ENCODE measurements at regions not wholly inside any gene's neighbourhood (a gene's known extent, or its start where the extent isn't known, plus 50 kb on each side); places are given as distances from the start of the nearest gene placed in this dataset.

GRCh38 chrX:115896362-115896761 is 274.2 kb upstream of the AGTR2 start:
- Histone ChIP-seq H3K9me3 (no peaks in the 10 kb centered on the region), H3K27ac (no peak overlapping the region), H3K36me3 (no peaks in the 10 kb centered on the region), H3K4me3 (no peak overlapping the region), H3K27me3 (replicated peaks; ENCODE audit: insufficient read depth) (no peaks in the 10 kb centered on the region), H3K4me1 (replicated peaks) (no peaks in the 10 kb centered on the region)
- WGBS: 94% methylated on average over 5 of the region's 5 CpGs
- no peak for DNase-seq (ENCODE audit: low spot score)
- TF ChIP-seq POLR2AphosphoS5 (IDR thresholded peaks at IDR 0.05): no peak
- TF ChIP-seq POLR2A (IDR thresholded peaks at IDR 0.05): no peak
- TF ChIP-seq CTCF (IDR thresholded peaks at IDR 0.05): no peak
- intact Hi-C loops (cut with DNase I): no loop called here

DNA sequence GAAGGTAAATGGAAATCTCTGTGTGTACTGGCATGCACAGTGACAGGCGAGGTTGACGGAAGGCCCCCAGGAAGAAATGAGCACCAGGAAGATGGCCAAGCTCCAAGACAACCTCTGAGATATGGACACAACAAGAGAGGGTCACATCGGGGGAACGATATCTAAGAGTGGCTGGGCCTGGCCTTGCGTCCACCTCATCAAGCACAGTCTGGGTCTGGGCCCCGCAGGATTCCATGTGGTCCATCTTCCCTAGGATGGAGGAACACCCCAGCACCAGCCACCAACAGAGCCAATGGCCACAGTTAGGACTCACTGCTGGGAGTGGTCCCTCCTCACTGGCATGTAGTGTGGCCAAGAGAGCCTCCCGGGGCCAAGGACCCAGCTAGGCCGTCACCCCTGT is 272.6 kb upstream of the AGTR2 start:
- no peak for DNase-seq (ENCODE audit: low spot score)
- intact Hi-C loops (cut with DNase I): no loop called here
- no peak for TF ChIP-seq POLR2AphosphoS5 (IDR thresholded peaks at IDR 0.05)
- no peak for TF ChIP-seq CTCF (IDR thresholded peaks at IDR 0.05)
- TF ChIP-seq POLR2A (IDR thresholded peaks at IDR 0.05): no peak
- H3K4me3 ChIP-seq: no peak overlapping the region
- no peaks in the 10 kb centered on the region for H3K4me1 ChIP-seq (replicated peaks)
- 89% methylated on average over 6 of the region's 8 CpGs for WGBS
- H3K9me3 ChIP-seq: no peaks in the 10 kb centered on the region
- no peaks in the 10 kb centered on the region for H3K36me3 ChIP-seq
- H3K27me3 ChIP-seq (replicated peaks; ENCODE audit: insufficient read depth): no peaks in the 10 kb centered on the region
- no peak overlapping the region for H3K27ac ChIP-seq

DNA sequence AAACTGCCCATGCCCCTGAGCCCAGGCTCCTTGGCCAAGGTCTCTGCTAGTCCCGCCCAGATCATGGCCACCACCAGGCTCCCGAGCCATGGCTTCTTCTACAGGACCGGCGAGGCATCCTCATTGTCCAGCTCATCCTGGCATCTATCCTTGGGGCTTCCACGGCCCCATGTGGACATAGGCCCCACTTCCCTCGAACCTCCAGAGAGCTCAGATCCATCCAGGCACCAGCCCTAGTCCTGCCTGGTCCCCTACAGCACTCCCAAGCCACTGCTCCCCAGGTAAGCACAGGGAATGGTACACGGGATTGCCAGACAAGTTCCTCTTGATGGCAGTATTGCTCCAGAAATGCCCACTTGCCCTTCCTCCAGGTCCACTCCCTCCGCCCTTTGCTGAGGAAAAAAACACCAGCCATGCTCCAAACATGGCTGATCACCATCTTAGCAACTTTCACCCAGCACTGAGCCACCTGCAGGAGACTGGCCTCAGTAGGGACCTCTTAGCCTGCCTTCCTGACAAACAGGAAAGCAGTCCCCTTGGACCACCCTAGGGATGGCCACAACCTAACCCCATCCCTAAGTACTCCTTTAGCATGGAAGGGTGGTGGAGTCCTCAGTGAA is 272.1 kb upstream of the AGTR2 start:
- no peaks in the 10 kb centered on the region for H3K27me3 ChIP-seq (replicated peaks; ENCODE audit: insufficient read depth)
- TF ChIP-seq CTCF (IDR thresholded peaks at IDR 0.05) (peak in 1 of 4 experiments; percentile 34), POLR2A (IDR thresholded peaks at IDR 0.05) (no peak)
- H3K9me3 ChIP-seq: no peaks in the 10 kb centered on the region
- DNase-seq (ENCODE audit: low spot score): no peak
- intact Hi-C loops (cut with DNase I): no loop called here
- H3K4me3 ChIP-seq: no peak overlapping the region
- H3K27ac ChIP-seq: no peak overlapping the region
- H3K4me1 ChIP-seq (replicated peaks): no peaks in the 10 kb centered on the region
- 100% methylated on average over 5 of the region's 8 CpGs for WGBS
- H3K36me3 ChIP-seq: no peaks in the 10 kb centered on the region

GRCh38 chrX:115900425-115900824 is 270.1 kb upstream of the AGTR2 start:
- TF ChIP-seq POLR2A (IDR thresholded peaks at IDR 0.05): no peak
- TF ChIP-seq POLR2AphosphoS5 (IDR thresholded peaks at IDR 0.05): no peak
- no peak for TF ChIP-seq CTCF (IDR thresholded peaks at IDR 0.05)
- Histone ChIP-seq H3K4me3 (no peak overlapping the region), H3K4me1 (replicated peaks) (no peaks in the 10 kb centered on the region), H3K36me3 (no peaks in the 10 kb centered on the region), H3K27ac (no peak overlapping the region), H3K9me3 (no peaks in the 10 kb centered on the region), H3K27me3 (replicated peaks; ENCODE audit: insufficient read depth) (no peaks in the 10 kb centered on the region)
- WGBS: 100% methylated on average over 4 of the region's 4 CpGs
- intact Hi-C loops (cut with DNase I): no loop called here
- no peak for DNase-seq (ENCODE audit: low spot score)

GRCh38 chrX:115901241-115901640 is 269.3 kb upstream of the AGTR2 start:
- Histone ChIP-seq H3K27me3 (replicated peaks; ENCODE audit: insufficient read depth) (no peaks in the 10 kb centered on the region), H3K36me3 (no peaks in the 10 kb centered on the region), H3K9me3 (no peaks in the 10 kb centered on the region), H3K27ac (no peak overlapping the region), H3K4me3 (no peak overlapping the region), H3K4me1 (replicated peaks) (no peaks in the 10 kb centered on the region)
- no peak for TF ChIP-seq POLR2A (IDR thresholded peaks at IDR 0.05)
- TF ChIP-seq POLR2AphosphoS5 (IDR thresholded peaks at IDR 0.05): no peak
- TF ChIP-seq CTCF (IDR thresholded peaks at IDR 0.05): no peak
- no peak for DNase-seq (ENCODE audit: low spot score)
- no CpG with 5 or more reads among the region's 3 CpGs for WGBS
- intact Hi-C loops (cut with DNase I): no loop called here

All from prostate gland (tissue), 2 donors.